Dermis microvascular lymphatic vessel endothelial cell (primary cell): ENCODE measurements at regions not wholly inside any gene's neighbourhood (a gene's known extent, or its start where the extent isn't known, plus 50 kb on each side); places are given as distances from the start of the nearest gene placed in this dataset.

Experiments
- DNase-seq, 2 donors: peaks; one replicate each; pipeline versions ENCODE4 v3.0.0 to v3.0.0-alpha.2; 2010; ENCODE audit warnings: low read depth in 2 of 2

DNA sequence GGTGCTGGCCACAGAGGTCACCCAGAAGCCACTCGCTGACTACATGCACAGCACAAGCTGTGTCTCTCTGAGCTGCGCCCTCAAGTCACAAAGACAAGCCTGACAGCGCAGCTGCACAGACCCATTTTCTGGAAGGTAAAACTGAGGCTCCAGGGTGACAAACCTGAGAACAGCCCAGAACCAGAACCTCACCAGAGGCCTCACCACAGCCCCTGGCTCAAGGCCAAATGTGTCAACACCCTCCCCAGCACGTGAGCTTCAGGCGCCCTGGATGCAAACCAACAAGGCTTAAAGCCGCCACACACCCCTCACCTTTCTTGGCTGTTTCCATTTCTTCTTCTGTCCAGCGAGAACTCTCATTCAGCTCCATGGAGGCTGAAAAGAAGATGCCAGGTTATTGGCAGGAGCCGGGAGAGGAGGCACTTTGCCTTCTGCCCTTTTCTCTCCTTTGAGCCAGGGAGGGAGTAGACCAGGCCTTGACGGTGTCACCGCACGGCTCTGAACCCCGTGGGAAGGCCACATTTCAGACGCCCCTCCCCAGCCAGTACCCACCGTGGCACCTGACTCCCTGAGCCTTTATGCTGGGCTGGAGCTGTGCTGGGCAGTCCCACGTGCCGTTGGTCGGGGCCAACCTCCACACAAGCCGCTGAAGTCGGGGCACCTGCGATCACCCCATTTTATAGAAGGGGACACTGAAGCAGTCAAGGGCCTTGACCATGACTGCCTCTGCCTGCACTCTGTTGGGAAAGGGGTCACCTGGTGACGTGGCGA is 103.1 kb downstream of the RFLNA start:
- no peak for DNase-seq

DNA sequence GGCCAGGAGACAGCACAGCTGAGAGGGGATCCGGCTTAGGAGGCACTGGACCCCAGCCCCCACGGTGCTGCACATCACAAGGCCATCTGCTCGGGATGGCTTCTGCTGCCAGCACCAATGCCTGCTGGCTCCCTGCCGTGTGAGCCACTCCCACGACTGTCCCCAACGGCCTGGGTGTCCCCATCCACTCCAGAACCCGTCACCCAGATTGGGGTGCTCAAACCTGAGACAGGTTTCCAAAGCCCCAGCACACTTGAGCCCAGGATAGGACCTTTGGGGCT is 102.4 kb downstream of the RFLNA start:
- no peak for DNase-seq

DNA sequence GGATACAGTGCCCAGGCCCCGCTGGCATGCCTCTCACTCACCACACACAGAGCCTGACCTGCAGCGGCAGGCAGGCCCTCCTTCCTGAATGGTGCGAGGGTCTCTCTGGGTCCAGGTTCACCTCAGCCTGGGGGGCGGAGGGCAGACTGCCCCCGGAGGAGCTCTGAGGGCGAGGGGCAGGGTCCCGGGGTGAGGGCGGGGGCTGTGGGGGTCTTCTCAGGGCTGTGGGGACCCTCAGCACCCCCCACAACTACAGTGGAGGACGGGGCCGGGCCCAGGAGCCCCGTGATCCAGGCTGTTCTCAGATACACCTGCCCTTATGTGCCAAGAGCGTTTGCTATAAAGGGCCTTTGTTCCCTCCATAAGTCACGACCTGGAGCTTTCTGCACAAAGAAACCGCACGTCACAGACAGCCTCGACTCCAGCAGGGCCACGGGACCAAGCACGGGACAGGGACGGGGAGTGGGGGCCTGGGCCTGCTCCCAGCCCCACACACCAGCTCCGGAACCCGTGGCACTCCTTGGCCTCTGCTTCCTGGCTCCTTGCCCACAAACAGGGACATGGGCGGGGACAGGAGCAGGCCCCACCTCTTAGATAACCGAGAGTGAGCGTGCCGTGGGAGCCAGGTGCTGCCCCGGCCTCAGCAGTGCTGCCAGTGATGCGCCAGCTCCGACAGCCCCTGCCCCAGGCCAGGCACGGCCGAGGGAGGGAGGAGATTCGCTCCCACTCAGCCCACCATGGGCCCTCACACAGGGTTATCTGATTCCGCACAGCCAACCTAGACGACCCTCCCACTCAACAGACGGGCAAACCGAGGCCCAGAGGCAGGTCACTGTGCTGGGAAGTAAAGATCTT is 101.9 kb downstream of the RFLNA start:
- no peak for DNase-seq

DNA sequence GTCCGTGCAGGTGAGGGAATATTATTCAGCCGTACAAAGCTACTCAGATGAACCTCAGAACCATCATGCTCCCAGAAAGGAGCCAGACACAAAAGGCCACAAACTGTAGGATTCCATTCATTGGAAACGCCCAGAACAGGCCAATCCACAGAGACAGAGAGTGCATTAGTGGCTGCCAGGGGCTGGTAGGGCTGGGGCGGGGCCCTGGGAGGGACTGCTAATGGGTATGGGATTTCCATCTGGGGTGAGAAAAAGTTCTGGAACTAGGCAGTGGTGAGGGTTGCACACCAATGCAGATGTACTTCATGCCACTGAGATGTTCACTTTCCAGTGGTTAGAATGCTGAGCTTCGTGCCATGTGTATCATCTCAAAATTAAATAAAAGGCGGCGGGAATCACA is 101.1 kb downstream of the RFLNA start:
- DNase-seq = no peak

DNA sequence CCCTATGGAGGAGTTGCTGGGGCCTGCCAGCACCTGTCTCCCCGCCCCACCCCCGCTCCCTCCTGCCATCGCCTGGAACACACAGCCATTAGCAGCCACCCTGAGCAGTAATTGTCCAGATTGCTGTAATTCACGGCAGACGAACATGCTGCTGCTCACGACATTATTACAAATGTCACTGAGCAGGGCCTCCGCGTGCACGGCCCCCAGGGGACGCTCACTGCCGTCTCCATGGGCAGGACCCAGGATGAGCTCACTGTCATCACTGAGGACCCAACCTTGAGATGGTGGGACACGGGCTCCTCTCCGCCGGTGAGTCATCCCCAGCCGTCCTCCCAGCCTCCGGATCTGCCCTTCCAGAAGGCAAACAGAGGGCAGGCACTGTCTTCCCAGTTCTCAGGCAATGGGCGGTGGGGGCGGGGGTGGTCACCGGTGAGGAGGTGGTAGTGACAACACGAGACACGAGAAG is 100.4 kb downstream of the RFLNA start:
- DNase-seq = no peak

DNA sequence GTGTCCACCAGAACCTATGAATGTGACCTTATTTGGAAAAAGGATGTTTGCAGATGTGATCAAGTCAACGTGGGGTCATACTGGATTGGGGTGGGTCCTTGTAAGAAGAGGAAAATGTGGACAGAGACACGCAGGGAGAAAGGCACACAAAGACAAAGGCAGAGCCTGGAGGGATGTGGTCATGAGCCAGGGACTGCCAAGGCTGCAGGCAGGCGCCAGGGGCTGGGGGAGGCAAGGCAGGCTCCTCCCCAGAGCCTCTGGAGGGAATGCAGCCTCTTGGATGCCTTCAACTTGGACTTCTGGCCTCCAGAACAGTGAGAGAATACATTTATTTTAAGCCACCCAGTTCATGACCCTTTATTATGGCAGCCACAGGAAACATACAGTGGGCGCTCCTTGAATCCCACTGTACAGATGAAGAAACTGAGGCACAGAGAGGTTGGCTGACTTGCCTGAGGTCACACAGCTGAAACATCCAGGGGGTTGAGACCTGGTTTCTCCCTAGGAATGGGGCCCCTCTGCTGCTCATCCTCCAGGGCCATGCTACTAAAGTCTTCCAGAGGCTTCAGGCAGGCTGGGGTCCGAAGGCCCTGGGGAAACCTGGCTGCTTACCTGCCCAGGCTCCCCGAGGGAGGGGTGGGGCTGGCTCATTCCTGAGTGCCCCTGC is 99.7 kb downstream of the RFLNA start:
- DNase-seq = no peak

DNA sequence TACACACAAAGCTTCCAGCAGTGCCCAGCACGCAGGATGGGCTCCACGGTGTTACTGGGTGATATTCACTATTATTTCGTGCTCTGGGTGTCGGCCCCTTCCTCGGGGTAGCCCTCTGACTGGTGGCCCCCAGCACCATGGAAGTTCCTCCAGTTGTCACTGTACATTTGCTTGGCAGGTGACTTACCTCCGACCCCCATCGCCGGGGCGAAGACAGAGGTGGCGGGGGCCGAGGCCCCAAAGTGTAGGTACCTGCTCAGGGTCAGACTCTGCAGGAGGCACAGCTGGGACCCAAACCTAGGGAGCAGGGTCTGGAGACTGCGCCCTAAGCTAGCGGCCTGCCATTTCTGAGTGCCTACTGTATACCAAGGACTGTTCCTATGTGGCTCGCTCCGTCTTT is 98.9 kb downstream of the RFLNA start:
- no peak for DNase-seq

DNA sequence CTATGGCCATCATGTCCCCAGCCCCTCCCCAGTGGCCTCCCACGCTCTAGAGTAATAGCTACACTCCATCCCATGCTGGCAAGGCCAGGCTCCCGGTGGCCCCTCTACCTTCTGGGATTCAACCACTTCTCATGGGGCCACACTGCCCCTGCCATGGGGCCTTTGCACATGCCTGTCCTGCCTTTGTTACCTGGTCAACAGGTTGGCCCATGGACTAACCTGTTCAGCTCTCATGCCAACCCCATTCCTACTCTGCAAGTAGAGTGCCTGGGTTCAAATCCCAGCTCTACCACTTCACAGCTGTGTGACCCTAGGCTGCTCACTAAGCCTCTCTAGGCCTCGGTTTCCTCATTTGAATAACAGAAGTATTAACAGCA is 98.5 kb downstream of the RFLNA start:
- no peak for DNase-seq

DNA sequence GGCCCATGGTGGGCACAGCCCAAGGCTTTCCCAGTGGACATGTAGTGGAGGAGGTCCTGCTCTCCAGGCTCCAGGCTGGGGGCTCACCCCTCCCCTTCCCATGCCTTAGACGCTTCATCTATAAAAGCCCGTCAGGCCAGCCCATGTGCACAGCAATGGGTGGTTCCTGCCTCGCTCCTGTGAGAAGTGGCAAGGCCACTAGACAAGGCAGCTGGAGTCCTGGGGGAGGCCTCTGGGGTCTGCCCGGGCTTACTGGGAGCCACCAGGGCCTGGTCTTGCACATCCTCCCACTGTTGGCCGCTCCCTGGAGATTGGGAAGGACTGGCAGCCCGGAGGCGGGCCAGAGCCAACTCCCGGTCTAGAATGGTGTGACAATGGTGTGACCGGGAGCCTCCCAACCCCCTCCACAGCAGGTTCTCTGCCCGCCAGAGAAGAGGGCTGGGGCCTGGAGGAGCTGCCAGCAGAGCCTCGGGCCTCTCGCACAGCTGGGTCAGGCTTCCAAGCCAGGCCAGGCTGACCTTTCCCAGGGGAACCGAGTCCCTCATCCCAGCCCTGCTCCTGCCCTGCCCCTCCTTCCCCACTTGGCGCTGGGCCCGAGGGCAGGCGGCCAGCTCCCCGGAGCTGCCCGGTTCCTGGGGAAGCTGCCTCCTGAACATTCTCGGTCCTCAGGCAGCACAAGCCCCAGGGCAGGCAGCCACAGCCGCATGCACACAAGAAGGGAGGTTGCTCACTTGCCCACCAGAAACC is 97.9 kb downstream of the RFLNA start:
- DNase-seq = peak; percentile 27 to 80

DNA sequence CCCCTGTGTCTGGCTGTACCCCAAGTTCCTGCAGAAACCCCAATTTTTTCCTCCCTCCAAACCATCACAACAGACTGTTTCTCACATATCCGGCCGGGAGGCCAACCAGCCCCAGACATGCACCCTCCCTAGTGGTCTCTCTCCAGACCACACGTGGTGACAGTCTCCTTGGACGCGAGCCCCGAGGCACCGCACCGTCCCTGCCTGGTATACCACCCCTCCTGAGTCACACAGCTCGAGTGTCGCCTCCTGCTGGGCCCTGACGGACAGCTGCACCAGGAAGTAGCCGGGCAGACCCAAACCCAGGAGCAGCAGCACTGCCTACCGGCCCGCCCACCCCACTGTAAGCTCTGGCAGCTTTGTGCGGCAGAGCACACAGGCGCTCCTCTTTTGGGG is 97.4 kb downstream of the RFLNA start:
- DNase-seq = no peak

DNA sequence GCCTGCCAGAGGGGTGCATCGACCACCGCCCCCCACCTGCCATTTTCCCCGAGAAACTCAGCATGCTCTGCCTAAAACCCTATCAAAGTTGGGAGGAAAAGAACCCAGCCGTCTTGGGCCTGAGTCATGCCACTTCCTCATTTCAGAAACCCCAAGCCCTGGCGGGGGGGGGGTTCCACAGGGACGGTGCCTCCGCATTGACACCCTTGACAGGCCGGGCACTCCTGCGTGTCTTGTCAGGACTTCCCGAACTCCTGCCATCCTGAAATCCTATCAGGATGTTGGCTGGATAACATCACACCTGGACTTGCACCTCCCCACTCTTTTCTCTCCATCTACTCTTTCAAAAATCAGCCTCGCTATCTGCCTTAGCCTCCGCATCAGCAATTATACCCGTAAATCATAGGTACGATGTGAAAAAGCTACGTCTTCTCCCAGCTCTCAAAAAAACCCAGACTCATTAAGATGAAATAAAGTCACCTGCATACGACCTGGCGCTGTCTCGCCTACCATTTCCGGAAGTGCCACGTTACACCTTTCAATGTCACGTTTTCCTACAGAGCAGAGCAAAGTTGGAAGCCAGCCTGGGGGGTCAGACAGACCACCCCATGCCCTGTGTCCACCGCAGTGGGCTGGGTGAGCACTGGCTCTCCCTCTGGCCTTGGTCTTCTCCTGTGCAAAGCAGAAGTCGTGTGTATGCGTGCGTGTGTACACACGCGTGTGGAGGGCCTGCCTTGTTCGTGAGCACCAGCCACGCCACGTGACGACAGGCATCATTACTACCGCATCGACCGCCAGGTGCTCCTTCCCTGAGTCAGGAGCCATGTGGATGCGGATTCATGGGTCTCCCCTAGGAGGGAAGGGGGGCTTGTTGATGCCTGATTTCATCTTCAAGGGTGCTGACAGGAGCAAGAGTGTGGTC is 96.7 kb downstream of the RFLNA start:
- peak in 1 of 2 donors; percentile 53 for DNase-seq

DNA sequence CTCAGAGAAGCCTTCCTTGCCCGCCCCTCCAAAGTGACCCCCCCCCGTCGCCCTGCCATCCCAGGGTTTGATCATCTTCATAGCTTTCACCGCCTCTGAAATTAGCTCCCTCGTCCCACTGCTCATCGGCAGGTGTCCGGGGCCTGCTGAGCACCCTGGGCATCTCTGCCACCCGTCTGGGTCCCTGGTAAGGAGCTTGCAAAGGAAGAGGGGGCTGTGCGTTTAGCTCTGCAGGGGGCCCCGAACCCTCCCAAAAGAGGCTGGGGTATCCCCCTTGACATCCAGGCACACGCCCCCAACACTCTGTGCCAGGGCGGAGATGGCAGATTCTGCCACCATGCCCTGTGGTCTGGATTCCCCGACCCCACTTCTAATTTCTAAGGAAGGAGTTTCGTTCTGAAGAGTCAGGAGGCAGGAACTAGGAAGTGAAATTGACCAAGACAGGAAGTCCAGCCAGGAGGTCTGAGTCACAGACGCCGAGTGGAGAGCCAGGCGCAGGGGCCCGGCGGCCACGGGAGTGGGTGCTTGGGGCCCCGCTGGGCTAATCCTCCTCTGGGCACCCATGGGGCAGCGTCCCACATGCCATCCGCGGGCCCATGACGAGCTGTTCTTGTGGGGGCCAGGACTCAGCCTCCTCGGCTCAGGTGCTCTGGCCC is 95.7 kb downstream of the RFLNA start:
- peak in 1 of 2 donors; percentile 74 for DNase-seq

DNA sequence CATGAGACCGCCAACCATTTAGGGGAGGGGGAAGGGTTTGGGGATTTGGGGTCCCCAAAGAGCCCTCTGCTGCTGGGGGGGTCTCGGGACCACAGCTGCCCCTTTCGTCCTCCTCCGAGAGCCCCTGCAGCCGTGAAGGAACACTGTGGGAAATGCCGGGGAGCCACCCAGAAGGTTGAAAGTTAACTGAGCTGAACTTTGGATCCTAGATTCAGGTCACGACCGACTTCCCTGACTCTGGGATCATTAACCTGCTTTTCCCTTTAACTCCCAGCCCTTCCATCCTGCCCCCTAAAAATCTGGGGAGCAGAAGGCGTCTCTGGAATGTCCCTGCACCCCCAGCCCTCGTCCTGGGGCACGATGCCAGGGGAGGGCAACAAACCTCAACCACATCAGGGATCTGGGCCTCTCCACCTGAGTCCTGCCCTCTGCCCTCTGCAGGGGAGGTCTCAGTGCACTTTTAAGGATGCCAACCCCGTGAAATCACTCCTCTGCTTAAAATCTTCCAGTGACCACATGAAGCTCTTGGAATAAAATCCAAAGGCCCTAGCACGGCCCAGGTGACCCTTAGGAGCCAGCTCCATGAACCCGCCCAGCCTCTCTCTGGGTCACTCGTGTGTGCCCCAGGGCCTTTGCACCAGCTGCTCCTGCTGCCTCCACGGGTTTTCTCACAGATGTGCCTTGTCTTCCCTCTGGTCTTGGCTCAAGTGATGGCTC is 95.0 kb downstream of the RFLNA start:
- no peak for DNase-seq

DNA sequence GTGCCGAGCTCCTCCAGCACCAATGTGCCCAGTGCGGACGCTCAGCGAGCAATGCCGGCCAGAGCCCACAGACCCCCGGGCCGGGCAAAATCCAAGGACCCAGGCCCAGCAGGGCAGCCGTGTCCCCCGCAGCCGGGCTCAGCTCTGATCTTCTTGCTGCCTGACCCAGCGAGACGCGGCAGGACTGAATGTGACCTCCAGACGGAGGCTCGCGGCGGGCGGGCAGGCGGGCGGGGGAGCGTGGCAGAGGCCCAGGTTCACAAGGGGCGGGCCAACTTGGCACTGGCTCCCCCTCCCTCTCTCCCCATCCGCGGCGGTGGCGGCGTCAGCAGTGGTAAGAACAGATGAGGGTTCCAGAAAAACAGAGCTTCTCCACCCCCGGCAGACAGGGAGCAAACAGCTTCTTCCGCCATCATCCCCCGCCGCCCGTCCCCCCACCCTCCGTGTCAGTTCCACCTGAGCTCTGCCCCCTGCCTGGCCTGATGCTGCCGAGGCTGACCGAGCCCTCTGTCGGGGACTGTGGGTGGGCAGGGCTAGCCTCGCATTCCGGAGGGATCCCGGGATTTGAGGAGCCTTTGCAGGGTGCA is 94.3 kb downstream of the RFLNA start:
- peak in 1 of 2 donors; percentile 59 for DNase-seq

DNA sequence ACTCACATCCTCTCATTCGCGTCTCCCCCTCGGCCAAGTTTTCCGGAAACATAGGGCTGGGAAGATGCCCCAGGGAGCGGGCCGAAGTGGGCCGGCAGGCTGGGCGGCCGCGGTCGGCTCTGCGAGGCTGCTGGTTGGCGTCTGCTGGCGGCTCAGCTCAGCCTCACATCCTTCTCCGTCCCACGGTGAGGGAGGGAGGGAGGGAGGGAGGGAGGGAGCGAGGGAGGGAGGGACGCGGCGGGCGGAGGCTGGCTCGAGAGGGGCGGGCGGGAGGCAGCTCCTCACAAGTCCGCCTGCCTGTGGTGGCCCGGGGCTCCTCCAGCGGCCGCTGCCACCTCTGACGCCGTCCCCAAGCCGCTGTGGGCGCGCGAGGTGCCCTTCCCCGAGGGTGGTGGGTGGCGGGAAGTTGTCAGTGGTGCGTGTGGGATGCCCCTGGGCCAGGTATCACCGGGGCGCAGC is 93.8 kb downstream of the RFLNA start:
- DNase-seq = peak in 1 of 2 donors; percentile 76

DNA sequence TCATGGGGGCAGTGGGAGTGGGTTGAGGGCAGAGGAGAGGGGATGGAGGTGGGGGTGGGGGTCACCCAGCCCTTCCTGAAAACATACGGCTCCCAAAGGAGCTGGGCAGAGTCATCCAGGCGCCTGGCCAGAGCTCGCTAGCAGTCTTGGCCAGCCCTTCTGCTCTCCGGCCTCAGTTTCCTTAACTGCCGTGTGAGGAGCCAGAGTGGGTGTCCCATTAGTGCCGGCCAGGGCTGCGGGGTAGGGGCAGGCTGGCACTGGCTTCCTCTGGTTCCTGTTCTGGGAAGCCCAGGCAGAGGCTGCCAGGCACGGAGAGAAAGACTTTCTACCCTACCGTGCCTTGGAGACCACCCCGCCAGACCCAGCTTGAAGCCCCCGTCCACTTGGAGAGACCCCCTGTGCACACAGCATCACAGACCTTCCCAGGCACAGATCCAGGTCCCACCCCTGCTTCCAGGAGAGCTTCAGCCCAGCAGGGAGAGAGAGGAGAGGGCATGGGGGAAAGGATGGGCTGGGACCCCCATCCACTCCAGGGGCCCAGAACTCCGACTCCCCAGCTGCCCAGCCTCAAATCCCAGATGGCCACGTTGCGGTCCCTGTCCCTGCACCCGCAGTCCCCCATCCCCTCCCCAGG is 93.3 kb downstream of the RFLNA start:
- DNase-seq = no peak

DNA sequence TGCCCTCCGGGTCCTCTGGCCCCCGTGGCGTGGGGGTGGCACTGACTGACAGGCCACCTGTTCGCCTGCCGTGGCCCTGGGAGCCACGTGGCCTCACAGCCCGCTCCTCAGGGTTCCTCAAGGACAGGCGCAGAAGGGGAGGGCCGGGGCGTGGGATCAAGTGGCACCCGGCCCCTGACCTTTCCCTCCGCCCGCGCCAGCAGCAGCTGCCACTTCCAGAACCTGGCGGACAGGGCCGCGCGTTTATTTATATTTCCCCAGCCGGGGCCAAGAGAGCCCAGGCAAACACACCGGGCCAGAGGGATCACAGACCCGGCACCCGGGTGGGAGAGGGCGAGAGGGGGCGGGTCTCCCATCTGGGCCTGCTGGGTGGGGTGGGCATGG is 92.6 kb downstream of the RFLNA start:
- DNase-seq = no peak

DNA sequence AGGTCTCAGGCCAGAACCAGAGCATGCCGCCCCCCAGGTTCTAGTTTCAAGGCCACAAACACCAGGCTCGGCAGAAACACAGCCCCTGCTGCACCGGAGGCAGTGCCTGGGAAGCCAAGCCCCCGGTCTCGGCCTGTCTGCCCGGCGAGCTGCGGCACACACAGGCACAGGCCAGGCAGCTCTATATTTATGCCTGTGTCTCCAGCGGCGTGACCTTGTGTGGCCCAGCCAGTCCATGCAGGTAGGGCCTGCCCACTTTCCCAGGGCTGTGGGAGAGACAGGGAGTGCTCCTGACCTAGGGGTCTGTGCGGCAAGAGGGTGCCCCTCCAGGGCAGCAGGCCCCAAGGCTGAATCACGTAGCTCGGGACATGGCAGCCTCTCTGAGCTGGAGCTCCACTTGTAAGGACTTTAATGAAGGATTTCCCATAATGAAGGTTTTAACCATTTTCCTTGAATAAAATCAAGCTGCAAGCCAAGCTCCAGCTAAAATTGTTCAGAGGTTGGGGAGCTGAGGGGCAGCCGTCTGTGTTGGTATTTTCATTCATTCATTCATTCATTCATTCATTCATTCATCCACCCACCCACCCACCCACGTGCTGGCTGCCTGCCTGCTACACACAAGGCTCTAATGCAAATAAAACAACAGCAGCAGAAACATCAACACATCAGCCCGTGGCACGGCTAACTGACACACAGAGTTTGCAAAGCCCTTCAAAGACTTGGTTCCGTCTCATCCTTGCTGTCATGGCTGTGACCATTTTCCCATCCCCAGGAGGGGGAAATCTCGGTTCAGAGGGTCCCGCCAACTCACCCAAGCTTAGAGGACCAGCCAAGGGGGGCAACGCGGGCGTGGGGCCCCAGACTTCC is 92.0 kb downstream of the RFLNA start:
- no peak for DNase-seq
